GM19023 (cell line): ENCODE measurements at regions not wholly inside any gene's neighbourhood (a gene's known extent, or its start where the extent isn't known, plus 50 kb on each side); places are given as distances from the start of the nearest gene placed in this dataset.

ENCODE experiments used
- ATAC-seq: cut with Tn5 transposase; IDR thresholded peaks from one replicate; pipeline ENCODE4 v1.9.1; 2021; ENCODE audit warnings: mild to moderate bottlenecking, moderate library complexity; ENCODE audit not compliant: unreplicated experiment

GRCh38 chr6:93471281-93471680 is 51.9 kb upstream of the EPHA7 start:
- no peak for ATAC-seq
